GM13977 (cell line): ENCODE measurements at regions not wholly inside any gene's neighbourhood (a gene's known extent, or its start where the extent isn't known, plus 50 kb on each side); places are given as distances from the start of the nearest gene placed in this dataset.

Source experiments
- DNase-seq: peaks from one replicate; pipeline ENCODE4 v3.0.0; 2012; ENCODE audit warnings: low spot score
- in situ Hi-C: fragments of 300-500 bp; cut with MboI; formaldehyde crosslinking; loops from one replicate; pipeline ENCODE4 v1.12.0; 2022; ENCODE audit warnings: low sequenced_read_pairs, low pct_unique_long_range_greater_than_20kb, mixed read lengths, inconsistent platforms; ENCODE audit not compliant: unreplicated experiment
- TF ChIP-seq, protein P1 (sequence below): IDR thresholded peaks from 2 replicates; pipeline ENCODE4 v1.5.1; 2012; ENCODE audit warnings: mild to moderate bottlenecking, control low read depth; ENCODE audit not compliant: insufficient read depth; ENCODE audit errors: extremely low read depth, missing control alignments

DNA sequence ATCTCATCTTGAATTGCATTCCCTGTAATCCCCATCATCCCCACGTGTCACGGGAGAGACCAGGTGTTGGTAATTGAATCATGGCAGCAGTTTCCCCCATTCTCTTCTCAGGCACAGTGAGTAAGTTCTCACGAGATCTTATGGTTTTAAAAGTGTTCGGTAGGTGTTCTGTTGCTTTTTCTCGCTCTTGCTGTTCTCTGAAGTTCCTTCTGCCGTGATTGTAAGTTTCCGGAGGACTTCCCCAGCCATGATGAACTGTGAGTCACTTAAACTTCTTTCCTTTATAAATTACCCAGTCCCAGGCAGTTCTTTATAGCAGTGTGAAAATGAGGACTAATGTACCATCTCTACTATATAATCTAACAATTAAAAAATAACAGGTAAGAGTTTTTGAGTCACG is 409.9 kb upstream of the NRXN1 start:
- DNase-seq = no peak
- TF ChIP-seq, protein P1, sequence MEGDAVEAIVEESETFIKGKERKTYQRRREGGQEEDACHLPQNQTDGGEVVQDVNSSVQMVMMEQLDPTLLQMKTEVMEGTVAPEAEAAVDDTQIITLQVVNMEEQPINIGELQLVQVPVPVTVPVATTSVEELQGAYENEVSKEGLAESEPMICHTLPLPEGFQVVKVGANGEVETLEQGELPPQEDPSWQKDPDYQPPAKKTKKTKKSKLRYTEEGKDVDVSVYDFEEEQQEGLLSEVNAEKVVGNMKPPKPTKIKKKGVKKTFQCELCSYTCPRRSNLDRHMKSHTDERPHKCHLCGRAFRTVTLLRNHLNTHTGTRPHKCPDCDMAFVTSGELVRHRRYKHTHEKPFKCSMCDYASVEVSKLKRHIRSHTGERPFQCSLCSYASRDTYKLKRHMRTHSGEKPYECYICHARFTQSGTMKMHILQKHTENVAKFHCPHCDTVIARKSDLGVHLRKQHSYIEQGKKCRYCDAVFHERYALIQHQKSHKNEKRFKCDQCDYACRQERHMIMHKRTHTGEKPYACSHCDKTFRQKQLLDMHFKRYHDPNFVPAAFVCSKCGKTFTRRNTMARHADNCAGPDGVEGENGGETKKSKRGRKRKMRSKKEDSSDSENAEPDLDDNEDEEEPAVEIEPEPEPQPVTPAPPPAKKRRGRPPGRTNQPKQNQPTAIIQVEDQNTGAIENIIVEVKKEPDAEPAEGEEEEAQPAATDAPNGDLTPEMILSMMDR = no peak
- in situ Hi-C loops = no loop called here

DNA sequence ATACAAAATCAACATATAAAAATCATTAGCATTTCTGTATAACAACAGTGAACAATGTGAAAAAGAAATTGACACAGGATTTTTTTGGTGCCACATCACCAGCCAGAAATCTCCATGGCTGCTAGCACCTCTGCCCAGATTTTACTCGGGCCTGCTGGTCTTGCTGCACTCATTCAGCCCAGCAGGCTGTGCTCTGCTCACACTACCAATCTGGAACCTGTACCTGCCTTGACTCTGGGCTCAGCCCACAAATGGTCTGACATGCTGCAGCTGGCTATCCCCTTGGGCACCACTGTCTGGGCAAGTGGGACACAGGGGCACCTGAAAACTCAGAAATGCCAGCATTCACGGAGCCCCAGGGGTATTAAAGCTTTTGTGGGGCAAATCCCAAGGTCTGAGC is 392.5 kb upstream of the NRXN1 start:
- in situ Hi-C loops = no loop called here
- TF ChIP-seq, protein P1 = no peak
- no peak for DNase-seq

DNA sequence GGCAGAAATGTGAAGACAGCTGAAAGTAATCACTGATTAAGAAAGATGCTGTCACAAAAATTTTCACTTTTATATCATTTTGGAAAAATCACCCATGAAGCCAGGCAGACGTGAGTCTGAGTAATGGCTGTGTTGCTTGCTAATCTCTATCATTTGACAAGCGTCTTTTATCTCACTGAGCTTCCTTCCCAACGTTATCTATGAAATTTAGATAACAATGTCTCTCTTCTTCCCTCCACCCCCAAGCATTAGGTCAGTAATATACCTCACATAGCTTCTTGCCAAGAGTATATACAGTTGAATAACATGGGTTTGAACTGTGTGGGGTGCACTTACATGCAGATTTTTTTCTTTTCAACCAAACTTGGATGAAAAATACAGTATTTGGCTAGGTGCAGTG is 388.6 kb upstream of the NRXN1 start:
- TF ChIP-seq, protein P1 = no peak
- DNase-seq = no peak
- in situ Hi-C loops = no loop called here

DNA sequence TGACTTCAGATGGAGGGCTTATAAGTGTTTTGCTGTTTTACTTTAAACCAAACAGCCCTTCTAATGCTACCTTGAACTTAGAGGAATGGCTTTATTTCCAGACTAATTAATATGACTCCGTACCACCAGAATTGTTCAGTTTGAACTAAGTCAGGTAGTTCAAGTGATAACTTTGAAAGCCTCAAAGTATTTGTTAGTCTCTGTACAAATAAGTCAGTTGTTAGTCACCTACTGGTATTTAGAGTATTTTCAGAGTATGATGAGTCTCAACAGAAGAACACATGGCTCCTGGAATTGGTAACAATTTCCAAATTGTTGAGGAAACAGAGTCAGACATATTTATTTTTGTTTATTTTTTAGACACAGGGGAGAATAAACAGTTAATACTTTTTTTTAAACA is 381.8 kb upstream of the NRXN1 start:
- TF ChIP-seq, protein P1 = no peak
- no peak for DNase-seq
- in situ Hi-C loops = no loop called here

DNA sequence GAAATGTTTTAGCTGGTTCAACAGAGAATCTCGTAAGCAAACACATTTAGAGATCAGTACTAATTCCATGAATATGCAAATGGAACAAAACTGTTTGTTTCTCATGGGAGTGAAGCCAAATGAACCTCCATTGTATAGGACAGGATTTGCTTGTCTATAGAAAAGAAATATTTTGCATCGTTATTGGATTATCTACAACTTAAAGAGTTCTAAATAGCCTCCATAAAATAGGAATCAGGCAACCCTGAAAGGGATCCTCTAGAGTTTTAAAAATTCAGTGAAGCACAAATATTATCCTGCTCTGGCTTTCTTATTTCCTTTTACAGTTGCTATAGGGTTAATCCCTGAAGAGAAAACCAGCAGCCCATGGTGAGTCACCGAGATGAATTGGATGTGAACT is 378.4 kb upstream of the NRXN1 start:
- in situ Hi-C loops = no loop called here
- TF ChIP-seq, protein P1 = no peak
- no peak for DNase-seq

DNA sequence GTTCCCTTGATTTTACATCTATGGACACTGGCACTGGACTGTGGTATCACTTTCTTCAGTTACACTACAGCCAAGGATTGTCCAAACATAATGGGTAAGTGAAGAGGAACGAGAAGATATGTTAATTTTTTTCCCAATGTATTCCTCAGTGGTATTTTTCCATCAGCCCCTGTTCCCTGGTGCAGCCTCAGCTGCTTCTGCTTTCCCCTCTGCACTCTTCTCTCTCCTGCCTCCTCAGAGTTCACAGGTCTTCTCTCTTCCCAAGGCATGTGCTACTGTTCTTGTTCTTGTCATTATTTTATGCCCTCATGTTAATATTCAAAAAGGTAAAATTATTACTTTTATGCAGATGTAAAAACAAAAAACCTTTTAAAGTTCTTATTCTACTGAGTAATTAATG is 378.0 kb upstream of the NRXN1 start:
- in situ Hi-C loops = no loop called here
- TF ChIP-seq, protein P1 = no peak
- no peak for DNase-seq

DNA sequence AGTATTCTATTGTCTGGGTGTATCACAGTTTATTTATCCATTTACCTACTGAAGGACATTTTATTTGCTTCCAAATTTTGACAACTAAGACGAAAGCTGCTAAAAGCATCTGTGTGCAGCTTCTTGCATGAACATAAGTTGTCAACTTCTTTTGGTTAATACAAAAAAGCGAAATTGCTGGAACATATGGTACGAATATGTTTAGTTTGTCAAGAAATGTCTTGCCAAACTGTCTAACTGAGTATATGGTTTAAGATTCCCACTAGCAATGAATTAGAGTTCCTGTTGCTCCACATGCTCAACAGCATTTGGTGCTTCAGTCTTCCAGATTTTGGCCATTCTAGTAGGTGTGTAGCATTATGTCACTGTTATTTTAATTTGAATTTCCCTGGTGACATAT is 372.3 kb upstream of the NRXN1 start:
- in situ Hi-C loops = no loop called here
- TF ChIP-seq, protein P1 = no peak
- no peak for DNase-seq
